ENCODE measurements at regions not wholly inside any gene's neighbourhood (a gene's known extent, or its start where the extent isn't known, plus 50 kb on each side); places are given as distances from the start of the nearest gene placed in this dataset.

- Mint-ChIP-seq H3K27ac (no peak overlapping the region), H3K4me1 (peaks cover 21% of the 10 kb centered on the region), H3K4me3 (no peak overlapping the region), H3K27me3 (ENCODE audit: insufficient read depth) (no peaks in the 10 kb centered on the region), H3K36me3 (ENCODE audit: low read depth) (peaks cover 2% of the 10 kb centered on the region), H3K9me3 (peaks cover 9% of the 10 kb centered on the region)
- TF ChIP-seq CTCF (conservative IDR thresholded peaks at IDR 0.05): no peak
- Histone ChIP-seq H3K27ac (ENCODE audit: low read depth, low read length) (no peak overlapping the region), H3K27me3 (ENCODE audit: control insufficient read depth, insufficient read depth, low read length, poor library complexity, severe bottlenecking) (no peaks in the 10 kb centered on the region), H3K9ac (ENCODE audit: extremely low read depth, low read length, poor library complexity, severe bottlenecking) (no peak overlapping the region), H3K4me3 (ENCODE audit: low read length) (no peak overlapping the region), H3K4me1 (ENCODE audit: control insufficient read depth, insufficient read depth, low read length) (peaks cover 6% of the 10 kb centered on the region), H3K36me3 (ENCODE audit: control insufficient read depth, insufficient read depth, low read length) (no peaks in the 10 kb centered on the region), H3K9me3 (ENCODE audit: control insufficient read depth, low read length) (peaks cover 11% of the 10 kb centered on the region)
- WGBS, 2 experiments (ENCODE audit: insufficient coverage in 1 of 2, insufficient read length in 1 of 2): 95% methylated on average over 2 of the region's 2 CpGs; no CpG with 5 or more reads in 1 of the 2 experiments
- DNase-seq: no peak
Observed at GRCh38 chr12:68435816-68436215, 103.7 kb upstream of the MDM1 start.

GRCh38 chr12:68438601-68439000, 106.4 kb upstream of the MDM1 start:
- 85 to 100% methylated on average over 1 to 3 of the region's 3 CpGs for WGBS, 2 experiments (ENCODE audit: insufficient coverage in 1 of 2, insufficient read length in 1 of 2)
- Histone ChIP-seq H3K27me3 (ENCODE audit: control insufficient read depth, insufficient read depth, low read length, poor library complexity, severe bottlenecking) (no peaks in the 10 kb centered on the region), H3K9ac (ENCODE audit: extremely low read depth, low read length, poor library complexity, severe bottlenecking) (no peak overlapping the region), H3K9me3 (ENCODE audit: control insufficient read depth, low read length) (peaks cover 12% of the 10 kb centered on the region), H3K27ac (ENCODE audit: low read depth, low read length) (no peak overlapping the region), H3K4me1 (ENCODE audit: control insufficient read depth, insufficient read depth, low read length) (peaks cover 10% of the 10 kb centered on the region), H3K36me3 (ENCODE audit: control insufficient read depth, insufficient read depth, low read length) (no peaks in the 10 kb centered on the region), H3K4me3 (ENCODE audit: low read length) (no peak overlapping the region)
- Mint-ChIP-seq H3K4me3 (no peak overlapping the region), H3K4me1 (peaks cover 37% of the 10 kb centered on the region), H3K27ac (peak overlapping the region; percentile 12), H3K9me3 (peaks cover 16% of the 10 kb centered on the region), H3K27me3 (ENCODE audit: insufficient read depth) (no peaks in the 10 kb centered on the region), H3K36me3 (ENCODE audit: low read depth) (peaks cover 4% of the 10 kb centered on the region)
- DNase-seq: no peak
- no peak for TF ChIP-seq CTCF (conservative IDR thresholded peaks at IDR 0.05)

GRCh38 chr12:68439368-68440045, 107.3 kb upstream of the MDM1 start:
- Mint-ChIP-seq H3K9me3 (peaks cover 25% of the 10 kb centered on the region), H3K4me1 (peaks cover 37% of the 10 kb centered on the region), H3K36me3 (ENCODE audit: low read depth) (peaks cover 7% of the 10 kb centered on the region), H3K27me3 (ENCODE audit: insufficient read depth) (no peaks in the 10 kb centered on the region), H3K4me3 (no peak overlapping the region), H3K27ac (peak overlapping the region; percentile 2)
- 88% methylated on average over 2 to 4 of the region's 4 CpGs for WGBS, 2 experiments (ENCODE audit: insufficient coverage in 1 of 2, insufficient read length in 1 of 2)
- no peak for DNase-seq
- Histone ChIP-seq H3K36me3 (ENCODE audit: control insufficient read depth, insufficient read depth, low read length) (no peaks in the 10 kb centered on the region), H3K27ac (ENCODE audit: low read depth, low read length) (no peak overlapping the region), H3K4me3 (ENCODE audit: low read length) (no peak overlapping the region), H3K9me3 (ENCODE audit: control insufficient read depth, low read length) (peaks cover 21% of the 10 kb centered on the region), H3K27me3 (ENCODE audit: control insufficient read depth, insufficient read depth, low read length, poor library complexity, severe bottlenecking) (no peaks in the 10 kb centered on the region), H3K9ac (ENCODE audit: extremely low read depth, low read length, poor library complexity, severe bottlenecking) (no peak overlapping the region), H3K4me1 (ENCODE audit: control insufficient read depth, insufficient read depth, low read length) (peaks cover 10% of the 10 kb centered on the region)
- TF ChIP-seq CTCF (conservative IDR thresholded peaks at IDR 0.05): no peak
